ENCODE measurements at regions not wholly inside any gene's neighbourhood (a gene's known extent, or its start where the extent isn't known, plus 50 kb on each side); places are given as distances from the start of the nearest gene placed in this dataset.

- no peak for DNase-seq (ENCODE audit: low spot score in 2 of 2)
- intact Hi-C loops (cut with DNase I; ENCODE audit: low total_unique reads): no loop called here
- H3K4me3 ChIP-seq (ENCODE audit: low read depth, poor library complexity, severe bottlenecking): no peak overlapping the region
- WGBS, 2 donors: 29 to 38% methylated on average over 6 of the region's 6 CpGs
- no peak for TF ChIP-seq CTCF (IDR thresholded peaks at IDR 0.05)
- no peak for TF ChIP-seq POLR2A (IDR thresholded peaks at IDR 0.05)
Observed at GRCh38 chr9:86754581-86755560, 192.4 kb downstream of the GAS1 start.

GRCh38 chr9:86753836-86754235, 193.5 kb downstream of the GAS1 start:
- 71 to 75% methylated on average over 3 of the region's 3 CpGs for WGBS, 2 donors
- DNase-seq (ENCODE audit: low spot score in 2 of 2): no peak
- no peak for TF ChIP-seq POLR2A (IDR thresholded peaks at IDR 0.05)
- no peak for TF ChIP-seq CTCF (IDR thresholded peaks at IDR 0.05)
- intact Hi-C loops (cut with DNase I; ENCODE audit: low total_unique reads): no loop called here
- no peak overlapping the region for H3K4me3 ChIP-seq (ENCODE audit: low read depth, poor library complexity, severe bottlenecking)

- no peak for DNase-seq (ENCODE audit: low spot score in 2 of 2)
- intact Hi-C loops (cut with DNase I; ENCODE audit: low total_unique reads): no loop called here
- WGBS, 2 donors: 89 to 94% methylated on average over 2 of the region's 2 CpGs
- H3K4me3 ChIP-seq (ENCODE audit: low read depth, poor library complexity, severe bottlenecking): no peak overlapping the region
- TF ChIP-seq CTCF (IDR thresholded peaks at IDR 0.05): no peak
- no peak for TF ChIP-seq POLR2A (IDR thresholded peaks at IDR 0.05)
Observed at GRCh38 chr9:86752733-86753132, 194.6 kb downstream of the GAS1 start.

GRCh38 chr9:86751956-86752355, 195.3 kb downstream of the GAS1 start:
- intact Hi-C loops (cut with DNase I; ENCODE audit: low total_unique reads): no loop called here
- TF ChIP-seq CTCF (IDR thresholded peaks at IDR 0.05): no peak
- no peak for TF ChIP-seq POLR2A (IDR thresholded peaks at IDR 0.05)
- H3K4me3 ChIP-seq (ENCODE audit: low read depth, poor library complexity, severe bottlenecking): no peak overlapping the region
- no peak for DNase-seq (ENCODE audit: low spot score in 2 of 2)
- WGBS, 2 donors: 88 to 91% methylated on average over 5 of the region's 5 CpGs

GRCh38 chr9:86751207-86751606, 196.1 kb downstream of the GAS1 start:
- intact Hi-C loops (cut with DNase I; ENCODE audit: low total_unique reads): no loop called here
- H3K4me3 ChIP-seq (ENCODE audit: low read depth, poor library complexity, severe bottlenecking): no peak overlapping the region
- WGBS, 2 donors: 82 to 86% methylated on average over 4 of the region's 4 CpGs
- TF ChIP-seq POLR2A (IDR thresholded peaks at IDR 0.05) (no peak), CTCF (IDR thresholded peaks at IDR 0.05) (no peak)
- DNase-seq (ENCODE audit: low spot score in 2 of 2): no peak
